CD4-positive, alpha-beta T cell treated with Interferon alpha-2 for 1 hour (primary cell): ENCODE measurements at regions not wholly inside any gene's neighbourhood (a gene's known extent, or its start where the extent isn't known, plus 50 kb on each side); places are given as distances from the start of the nearest gene placed in this dataset.
A peak's percentile ranks its signal among the peaks of the same experiment; 100 is the strongest.

Experiments
- DNase-seq, 2 donors: peaks; one replicate each; pipeline ENCODE4 v3.0.0-alpha.2; 2020 to 2022

GRCh38 chr5:52419357-52419756 is 368.4 kb upstream of the ITGA1 start:
- no peak for DNase-seq

GRCh38 chr5:52427615-52428014 is 360.1 kb upstream of the ITGA1 start:
- DNase-seq = no peak

GRCh38 chr5:52428977-52429489 is 358.7 kb upstream of the ITGA1 start:
- no peak for DNase-seq

GRCh38 chr5:52441768-52442167 is 345.9 kb upstream of the ITGA1 start:
- no peak for DNase-seq

- no peak for DNase-seq
Measured at GRCh38 chr5:52443187-52443586, 344.5 kb upstream of the ITGA1 start.

GRCh38 chr5:52448111-52448510 is 339.6 kb upstream of the ITGA1 start:
- no peak for DNase-seq

- DNase-seq = no peak
Measured at GRCh38 chr5:52449516-52449915, 338.2 kb upstream of the ITGA1 start.

GRCh38 chr5:52452098-52452497 is 335.6 kb upstream of the ITGA1 start:
- no peak for DNase-seq

GRCh38 chr5:52453176-52453575 is 334.5 kb upstream of the ITGA1 start:
- no peak for DNase-seq

- no peak for DNase-seq
Measured at GRCh38 chr5:52455920-52456319, 331.8 kb upstream of the ITGA1 start.

GRCh38 chr5:52457810-52458209 is 329.9 kb upstream of the ITGA1 start:
- no peak for DNase-seq

- no peak for DNase-seq
Measured at GRCh38 chr5:52466113-52466512, 321.6 kb upstream of the ITGA1 start.

- no peak for DNase-seq
Measured at GRCh38 chr5:52466749-52467520, 320.8 kb upstream of the ITGA1 start.

- no peak for DNase-seq
Measured at GRCh38 chr5:52468976-52469375, 318.7 kb upstream of the ITGA1 start.

- DNase-seq = peak in 1 of 2 donors; percentile 50
Measured at GRCh38 chr5:52469420-52469819, 318.3 kb upstream of the ITGA1 start.

- DNase-seq = peak in 1 of 2 donors; percentile 5
Measured at GRCh38 chr5:52469835-52470234, 317.9 kb upstream of the ITGA1 start.

- DNase-seq = no peak
Measured at GRCh38 chr5:52476346-52476745, 311.4 kb upstream of the ITGA1 start.

- no peak for DNase-seq
Measured at GRCh38 chr5:52481201-52481600, 306.5 kb upstream of the ITGA1 start.

GRCh38 chr5:52481851-52482250 is 305.9 kb upstream of the ITGA1 start:
- DNase-seq = no peak

GRCh38 chr5:52491071-52491787 is 296.5 kb upstream of the ITGA1 start:
- DNase-seq = no peak

GRCh38 chr5:52491818-52492217 is 295.9 kb upstream of the ITGA1 start:
- no peak for DNase-seq

GRCh38 chr5:52497133-52497693 is 290.5 kb upstream of the ITGA1 start:
- DNase-seq = no peak

- no peak for DNase-seq
Measured at GRCh38 chr5:52498607-52499006, 289.1 kb upstream of the ITGA1 start.

GRCh38 chr5:52502460-52502999 is 285.2 kb upstream of the ITGA1 start:
- DNase-seq = no peak
